Bronchial epithelial cell (primary cell): ENCODE measurements at regions not wholly inside any gene's neighbourhood (a gene's known extent, or its start where the extent isn't known, plus 50 kb on each side); places are given as distances from the start of the nearest gene placed in this dataset.

ENCODE experiments used
- DNase-seq: peaks from one replicate; pipeline ENCODE4 v3.0.0-alpha.2; 2010; ENCODE audit warnings: low read depth
- FAIRE-seq: peaks from 2 replicates; lab custom pipeline; 2011; peaks lifted over from hg19 to GRCh38; lab: Jason Lieb, UNC
- H3K27me3 ChIP-seq: 2 replicates; pipeline ENCODE4 v1.5.1; 2011; ENCODE audit warnings: low read length; ENCODE audit not compliant: control insufficient read depth, insufficient read depth
- H3K36me3 ChIP-seq: 2 replicates; pipeline ENCODE4 v1.5.1; 2011; ENCODE audit warnings: low read length; ENCODE audit not compliant: control insufficient read depth, insufficient read depth
- H3K4me3 ChIP-seq: 2 replicates; pipeline ENCODE4 v1.5.1; 2011; ENCODE audit warnings: mild to moderate bottlenecking, low read depth, low read length, control low read depth
- TF ChIP-seq, protein P1 (sequence below): IDR thresholded peaks from 2 replicates; pipeline ENCODE4 v1.5.1; 2011; ENCODE audit warnings: mild to moderate bottlenecking, moderate library complexity, low read length, control low read depth, inconsistent platforms; ENCODE audit not compliant: insufficient read depth, severe bottlenecking

DNA sequence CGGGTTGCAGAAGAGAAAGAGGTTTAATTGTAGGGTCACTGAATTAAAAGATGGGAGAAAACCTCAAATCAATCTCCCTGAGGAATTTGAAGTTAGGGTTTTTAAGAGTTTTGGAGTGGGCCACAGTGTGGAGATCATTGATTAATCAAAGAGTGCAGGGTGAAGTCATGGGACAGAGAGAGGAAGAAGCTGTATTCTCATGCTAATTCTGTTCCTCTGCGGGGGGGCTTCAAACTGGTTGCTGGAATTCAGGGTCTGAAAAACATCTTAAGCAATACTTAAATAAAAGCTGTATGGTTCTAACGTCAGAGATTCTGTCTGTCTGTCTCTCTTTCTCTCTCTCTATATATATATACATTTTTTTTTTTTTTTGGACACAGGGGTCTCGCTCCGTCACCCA is 169.8 kb upstream of the SPATS2L start:
- no peaks in the 10 kb centered on the region for H3K36me3 ChIP-seq
- DNase-seq (no peak), FAIRE-seq (no peak)
- TF ChIP-seq, protein P1, sequence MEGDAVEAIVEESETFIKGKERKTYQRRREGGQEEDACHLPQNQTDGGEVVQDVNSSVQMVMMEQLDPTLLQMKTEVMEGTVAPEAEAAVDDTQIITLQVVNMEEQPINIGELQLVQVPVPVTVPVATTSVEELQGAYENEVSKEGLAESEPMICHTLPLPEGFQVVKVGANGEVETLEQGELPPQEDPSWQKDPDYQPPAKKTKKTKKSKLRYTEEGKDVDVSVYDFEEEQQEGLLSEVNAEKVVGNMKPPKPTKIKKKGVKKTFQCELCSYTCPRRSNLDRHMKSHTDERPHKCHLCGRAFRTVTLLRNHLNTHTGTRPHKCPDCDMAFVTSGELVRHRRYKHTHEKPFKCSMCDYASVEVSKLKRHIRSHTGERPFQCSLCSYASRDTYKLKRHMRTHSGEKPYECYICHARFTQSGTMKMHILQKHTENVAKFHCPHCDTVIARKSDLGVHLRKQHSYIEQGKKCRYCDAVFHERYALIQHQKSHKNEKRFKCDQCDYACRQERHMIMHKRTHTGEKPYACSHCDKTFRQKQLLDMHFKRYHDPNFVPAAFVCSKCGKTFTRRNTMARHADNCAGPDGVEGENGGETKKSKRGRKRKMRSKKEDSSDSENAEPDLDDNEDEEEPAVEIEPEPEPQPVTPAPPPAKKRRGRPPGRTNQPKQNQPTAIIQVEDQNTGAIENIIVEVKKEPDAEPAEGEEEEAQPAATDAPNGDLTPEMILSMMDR, result no peak
- no peaks in the 10 kb centered on the region for H3K27me3 ChIP-seq
- no peak overlapping the region for H3K4me3 ChIP-seq

DNA sequence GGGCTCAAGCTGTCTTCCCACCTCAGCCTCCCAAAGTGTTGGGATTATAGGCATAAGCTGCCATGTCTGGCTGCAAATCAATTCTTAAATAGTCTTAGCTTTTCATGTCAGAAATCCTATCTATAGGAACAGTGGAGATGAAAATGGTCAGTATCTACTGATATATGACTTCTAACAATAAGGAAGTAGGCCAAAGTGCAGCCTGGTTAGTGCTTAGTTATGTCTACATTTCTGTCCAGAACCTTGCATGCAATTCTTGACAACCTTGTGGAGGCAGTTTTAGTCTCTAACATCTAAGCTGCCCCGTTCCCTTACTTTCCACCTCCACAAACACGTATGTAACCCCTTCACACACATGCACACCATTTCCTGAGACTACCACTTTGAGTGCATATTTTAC is 169.2 kb upstream of the SPATS2L start:
- Histone ChIP-seq H3K36me3 (no peaks in the 10 kb centered on the region), H3K4me3 (no peak overlapping the region), H3K27me3 (no peaks in the 10 kb centered on the region)
- TF ChIP-seq, protein P1, result no peak
- no peak for DNase-seq
- no peak for FAIRE-seq

DNA sequence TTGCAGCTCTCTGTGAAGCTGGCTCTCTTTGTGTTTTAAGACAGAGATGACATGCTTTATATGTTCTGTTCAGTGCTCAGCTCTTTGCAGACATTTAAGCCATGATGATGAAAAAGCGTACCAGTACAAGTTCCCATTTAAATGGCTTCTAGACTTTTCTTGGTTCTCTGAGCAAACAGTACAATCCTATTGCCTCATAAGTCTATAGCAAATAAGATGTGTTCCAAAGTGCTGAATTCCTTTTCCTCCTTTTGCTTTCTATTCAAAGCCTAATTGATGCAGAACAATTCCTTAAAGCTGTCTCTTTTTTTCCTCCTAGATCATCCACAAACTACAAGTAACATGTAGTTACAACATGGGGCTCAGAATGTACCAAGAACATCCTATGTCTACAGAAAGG is 168.8 kb upstream of the SPATS2L start:
- no peaks in the 10 kb centered on the region for H3K36me3 ChIP-seq
- DNase-seq, result no peak
- H3K27me3 ChIP-seq, result no peaks in the 10 kb centered on the region
- no peak for FAIRE-seq
- TF ChIP-seq, protein P1, result no peak
- no peak overlapping the region for H3K4me3 ChIP-seq

DNA sequence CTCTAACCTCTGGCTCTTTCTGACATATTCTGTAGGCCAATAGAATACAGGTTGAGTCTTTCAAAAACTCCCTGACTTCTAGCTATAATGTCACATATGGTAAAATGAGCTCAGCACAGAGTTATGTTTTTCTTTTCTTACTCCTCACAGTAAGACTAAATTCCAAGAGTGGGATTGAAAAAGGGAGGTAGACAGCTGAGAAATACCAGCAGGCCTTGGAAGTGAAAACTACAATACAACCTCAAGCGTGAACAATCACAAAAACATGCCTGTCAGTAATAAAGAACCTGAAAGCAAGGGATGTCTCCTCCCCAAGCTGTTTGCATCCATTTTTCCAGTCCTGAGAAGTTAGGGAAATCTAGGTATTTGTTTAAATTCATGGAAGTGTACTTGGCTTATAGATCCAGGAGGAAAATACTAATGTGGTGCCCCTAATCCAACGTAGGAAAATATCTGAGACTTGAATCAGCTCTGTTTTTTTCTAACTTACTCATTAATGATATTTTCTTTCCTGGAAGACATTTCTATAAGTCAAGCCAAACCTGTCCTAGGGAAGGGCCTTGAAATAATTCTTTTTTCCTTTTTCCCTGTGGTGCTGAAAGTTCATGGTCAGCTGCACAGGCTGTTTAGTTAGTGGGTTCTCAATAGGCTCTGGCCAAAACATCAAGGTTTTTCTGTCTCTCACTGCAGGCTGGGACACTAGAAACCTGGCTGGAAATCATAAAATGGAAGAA is 167.9 kb upstream of the SPATS2L start:
- no peaks in the 10 kb centered on the region for H3K36me3 ChIP-seq
- no peak for FAIRE-seq
- TF ChIP-seq, protein P1, result no peak

DNA sequence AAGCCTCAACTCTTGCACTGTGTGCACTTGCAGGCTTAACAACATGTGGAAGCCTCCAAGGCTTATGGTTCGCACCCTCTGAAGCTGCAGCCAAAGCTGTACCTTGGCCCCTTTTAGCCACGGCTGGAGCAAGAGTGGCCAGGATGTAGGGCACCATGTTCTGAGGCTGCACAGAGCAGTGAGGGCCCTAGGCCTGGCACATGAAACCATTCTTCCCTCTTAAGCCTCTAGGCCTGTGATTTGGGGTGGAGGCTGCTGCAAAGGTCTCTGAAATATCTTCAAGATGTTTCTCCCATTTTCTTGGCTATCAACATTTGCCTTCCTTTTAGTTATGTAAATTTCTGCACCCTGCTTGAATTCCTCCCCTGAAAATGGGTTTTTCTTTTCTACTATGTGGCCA is 161.9 kb upstream of the SPATS2L start:
- DNase-seq, result no peak
- FAIRE-seq, result no peak
- Histone ChIP-seq H3K27me3 (no peaks in the 10 kb centered on the region), H3K36me3 (no peaks in the 10 kb centered on the region), H3K4me3 (no peak overlapping the region)
- TF ChIP-seq, protein P1, result no peak

More for the DNA sequence above, 167.9 kb upstream of the SPATS2L start:
- no peak for DNase-seq
- Histone ChIP-seq H3K4me3 (no peak overlapping the region), H3K27me3 (no peaks in the 10 kb centered on the region)

DNA sequence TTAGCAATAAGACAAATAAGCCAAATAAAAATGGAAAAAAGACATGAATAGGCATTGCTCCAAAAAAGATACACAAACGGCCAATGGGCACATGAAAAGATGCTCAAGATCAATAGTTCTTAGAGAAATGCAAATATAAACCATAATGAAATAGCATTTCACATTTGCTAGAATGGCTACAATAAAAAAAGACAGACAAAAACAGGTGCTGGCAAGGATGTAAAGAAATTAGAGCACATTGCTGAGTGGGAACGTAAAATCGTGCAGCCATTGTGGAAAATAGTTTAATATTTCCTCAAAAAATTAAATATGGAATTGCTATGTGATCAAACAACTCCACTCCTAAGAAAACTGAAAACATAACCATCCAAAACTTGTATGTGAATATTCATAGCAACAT is 160.0 kb upstream of the SPATS2L start:
- TF ChIP-seq, protein P1, result no peak
- Histone ChIP-seq H3K27me3 (no peaks in the 10 kb centered on the region), H3K36me3 (no peaks in the 10 kb centered on the region), H3K4me3 (no peak overlapping the region)
- no peak for FAIRE-seq
- DNase-seq, result no peak
